Kidney (tissue), 13 donors: ENCODE measurements at regions not wholly inside any gene's neighbourhood (a gene's known extent, or its start where the extent isn't known, plus 50 kb on each side); places are given as distances from the start of the nearest gene placed in this dataset.
A peak's percentile ranks its signal among the peaks of the same experiment; 100 is the strongest.

ENCODE experiments used
- DNase-seq, 5 donors: peaks; one replicate each; pipeline ENCODE4 v3.0.0-alpha.2; 2013 to 2020
- FAIRE-seq: peaks from 2 replicates; lab custom pipeline; 2012; peaks lifted over from hg19 to GRCh38; lab: Jason Lieb, UNC
- H3K27ac ChIP-seq, 2 donors: one replicate each; pipeline ENCODE4 v1.7.0; 2013; ENCODE audit warnings: low read depth in 2 of 2, low read length in 2 of 2, inconsistent platforms in 1 of 2
- H3K27me3 ChIP-seq: one replicate; pipeline ENCODE4 v1.7.1; 2013; ENCODE audit warnings: low read length, inconsistent platforms; ENCODE audit not compliant: control insufficient read depth, insufficient read depth
- H3K36me3 ChIP-seq, 3 donors: one replicate each; pipeline versions ENCODE4 v1.7.0 to v1.7.1; 2013; ENCODE audit warnings: low read length in 3 of 3, control low read depth in 1 of 3, inconsistent platforms in 1 of 3; ENCODE audit not compliant: insufficient read depth in 3 of 3, control insufficient read depth in 2 of 3
- H3K4me1 ChIP-seq, 3 donors: one replicate each; pipeline versions ENCODE4 v1.7.0 to v1.7.1; 2013; ENCODE audit warnings: low read length in 3 of 3, inconsistent platforms in 1 of 3, low read depth in 1 of 3; ENCODE audit not compliant: control insufficient read depth in 2 of 3, insufficient read depth in 2 of 3
- H3K4me3 ChIP-seq, 3 donors: one replicate each; pipeline versions ENCODE4 v1.7.0 to v1.8.1; 2013; ENCODE audit warnings: low read length in 3 of 3, control low read depth in 1 of 3, inconsistent platforms in 1 of 3
- H3K9ac ChIP-seq, 3 donors: one replicate each; pipeline versions ENCODE4 v1.7.0 to v1.7.1; 2013; ENCODE audit warnings: low read length in 3 of 3, control low read depth in 1 of 3, inconsistent platforms in 1 of 3
- H3K9me3 ChIP-seq, 3 donors: one replicate each; pipeline versions ENCODE4 v1.7.0 to v1.7.1; 2013; ENCODE audit warnings: low read length in 3 of 3, control low read depth in 1 of 3, inconsistent platforms in 1 of 3; ENCODE audit not compliant: control insufficient read depth in 2 of 3, insufficient read depth in 1 of 3
- intact Hi-C: fragments of 100-400 bp; cut with DNase I; formaldehyde crosslinking; loops from one replicate; pipeline ENCODE4 v1.11.1; 2022
- TF ChIP-seq, protein P1 (sequence below): IDR thresholded peaks from 3 replicates; pipeline ENCODE4 v1.5.1; 2012; ENCODE audit warnings: mild to moderate bottlenecking, moderate library complexity, borderline replicate concordance; ENCODE audit not compliant: insufficient read depth; ENCODE audit errors: extremely low read depth
- donor health status: control.
- donor health status: control.
- donor health status: control.
- donor health status: control.
- donor health status: control.
- donor health status: DM: yes; HTN: yes; CAD: no.
- donor health status: Normal renal cell carcinoma (clear cell type).

GRCh38 chr3:86794361-86795065 is 196.4 kb downstream of the VGLL3 start:
- Histone ChIP-seq H3K4me3 (no peak overlapping the region), H3K4me1 (no peaks in the 10 kb centered on the region), H3K27ac (peak overlapping the region in 1 of 2 donors; percentile 49), H3K9ac (no peak overlapping the region), H3K9me3 (no peaks in the 10 kb centered on the region), H3K36me3 (no peaks in the 10 kb centered on the region), H3K27me3 (no peaks in the 10 kb centered on the region)
- intact Hi-C loops, result no loop called here
- DNase-seq, result no peak
- FAIRE-seq, result no peak
- TF ChIP-seq, protein P1, sequence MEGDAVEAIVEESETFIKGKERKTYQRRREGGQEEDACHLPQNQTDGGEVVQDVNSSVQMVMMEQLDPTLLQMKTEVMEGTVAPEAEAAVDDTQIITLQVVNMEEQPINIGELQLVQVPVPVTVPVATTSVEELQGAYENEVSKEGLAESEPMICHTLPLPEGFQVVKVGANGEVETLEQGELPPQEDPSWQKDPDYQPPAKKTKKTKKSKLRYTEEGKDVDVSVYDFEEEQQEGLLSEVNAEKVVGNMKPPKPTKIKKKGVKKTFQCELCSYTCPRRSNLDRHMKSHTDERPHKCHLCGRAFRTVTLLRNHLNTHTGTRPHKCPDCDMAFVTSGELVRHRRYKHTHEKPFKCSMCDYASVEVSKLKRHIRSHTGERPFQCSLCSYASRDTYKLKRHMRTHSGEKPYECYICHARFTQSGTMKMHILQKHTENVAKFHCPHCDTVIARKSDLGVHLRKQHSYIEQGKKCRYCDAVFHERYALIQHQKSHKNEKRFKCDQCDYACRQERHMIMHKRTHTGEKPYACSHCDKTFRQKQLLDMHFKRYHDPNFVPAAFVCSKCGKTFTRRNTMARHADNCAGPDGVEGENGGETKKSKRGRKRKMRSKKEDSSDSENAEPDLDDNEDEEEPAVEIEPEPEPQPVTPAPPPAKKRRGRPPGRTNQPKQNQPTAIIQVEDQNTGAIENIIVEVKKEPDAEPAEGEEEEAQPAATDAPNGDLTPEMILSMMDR, result no peak

DNA sequence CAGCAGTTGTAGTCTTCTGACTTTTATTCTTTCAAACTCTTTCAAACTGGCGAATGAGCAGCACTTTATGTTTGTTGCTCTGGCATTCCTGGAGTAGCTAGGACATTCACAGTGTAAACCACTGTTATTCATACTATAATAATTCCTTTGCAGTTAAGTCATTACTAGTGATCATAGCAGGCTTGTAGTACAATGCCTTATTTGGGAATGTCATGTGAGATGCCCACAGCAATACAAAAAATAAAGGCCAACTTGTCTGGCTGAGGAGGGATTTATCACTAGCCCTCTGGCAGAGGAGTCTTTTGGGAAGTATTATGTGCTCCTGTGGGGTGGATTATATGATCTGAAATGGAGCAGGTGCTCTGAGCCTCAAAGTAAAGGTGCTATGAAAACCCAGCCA is 197.2 kb downstream of the VGLL3 start:
- Histone ChIP-seq H3K9ac (no peak overlapping the region), H3K4me3 (no peak overlapping the region), H3K27ac (no peak overlapping the region)

GRCh38 chr3:86792316-86792715 is 198.6 kb downstream of the VGLL3 start:
- Histone ChIP-seq H3K27ac (no peak overlapping the region), H3K36me3 (no peaks in the 10 kb centered on the region), H3K9me3 (no peaks in the 10 kb centered on the region), H3K4me1 (no peaks in the 10 kb centered on the region), H3K4me3 (no peak overlapping the region), H3K27me3 (no peaks in the 10 kb centered on the region), H3K9ac (no peak overlapping the region)
- no peak for DNase-seq
- no peak for FAIRE-seq
- TF ChIP-seq, protein P1, result no peak
- intact Hi-C loops, result no loop called here

More for the DNA sequence above, 197.2 kb downstream of the VGLL3 start:
- Histone ChIP-seq H3K4me1 (no peaks in the 10 kb centered on the region), H3K36me3 (no peaks in the 10 kb centered on the region), H3K9me3 (no peaks in the 10 kb centered on the region), H3K27me3 (no peaks in the 10 kb centered on the region)
- intact Hi-C loops, result no loop called here
- no peak for FAIRE-seq
- DNase-seq, result peak in 1 of 5 donors; percentile 17
- TF ChIP-seq, protein P1, result no peak
